Stomach smooth muscle (tissue), 2 donors: ENCODE measurements at regions not wholly inside any gene's neighbourhood (a gene's known extent, or its start where the extent isn't known, plus 50 kb on each side); places are given as distances from the start of the nearest gene placed in this dataset.
"Not testable (repeated sequence)": the region's sequence is repeated elsewhere in the genome, so short reads cannot be mapped to it uniquely, and the experiment has no call there.

Experiments
- H3K27ac ChIP-seq: one replicate; pipeline ENCODE4 v1.7.0; 2013; ENCODE audit warnings: mild to moderate bottlenecking, low read length, inconsistent platforms
- H3K27me3 ChIP-seq, 2 donors: one replicate each; pipeline ENCODE4 v1.7.0; 2013; ENCODE audit warnings: low read length in 2 of 2; ENCODE audit not compliant: insufficient read depth in 2 of 2, control insufficient read depth in 1 of 2
- H3K36me3 ChIP-seq, 2 donors: one replicate each; pipeline ENCODE4 v1.7.0; 2013; ENCODE audit warnings: low read length in 2 of 2; ENCODE audit not compliant: control insufficient read depth in 2 of 2, insufficient read depth in 2 of 2
- H3K4me1 ChIP-seq: one replicate; pipeline ENCODE4 v1.7.0; 2013; ENCODE audit warnings: low read length; ENCODE audit not compliant: control insufficient read depth, insufficient read depth
- H3K4me3 ChIP-seq, 2 donors: one replicate each; pipeline ENCODE4 v1.7.0; 2013; ENCODE audit warnings: low read length in 2 of 2
- H3K9ac ChIP-seq, 2 donors: one replicate each; pipeline ENCODE4 v1.7.0; 2013; ENCODE audit warnings: low read length in 2 of 2, mild to moderate bottlenecking in 1 of 2
- H3K9me3 ChIP-seq, 2 donors: one replicate each; pipeline ENCODE4 v1.7.0; 2013; ENCODE audit warnings: low read length in 2 of 2; ENCODE audit not compliant: control insufficient read depth in 2 of 2
- donor health status: healthy.
- donor health status: Pancreatic carcinoma.

DNA sequence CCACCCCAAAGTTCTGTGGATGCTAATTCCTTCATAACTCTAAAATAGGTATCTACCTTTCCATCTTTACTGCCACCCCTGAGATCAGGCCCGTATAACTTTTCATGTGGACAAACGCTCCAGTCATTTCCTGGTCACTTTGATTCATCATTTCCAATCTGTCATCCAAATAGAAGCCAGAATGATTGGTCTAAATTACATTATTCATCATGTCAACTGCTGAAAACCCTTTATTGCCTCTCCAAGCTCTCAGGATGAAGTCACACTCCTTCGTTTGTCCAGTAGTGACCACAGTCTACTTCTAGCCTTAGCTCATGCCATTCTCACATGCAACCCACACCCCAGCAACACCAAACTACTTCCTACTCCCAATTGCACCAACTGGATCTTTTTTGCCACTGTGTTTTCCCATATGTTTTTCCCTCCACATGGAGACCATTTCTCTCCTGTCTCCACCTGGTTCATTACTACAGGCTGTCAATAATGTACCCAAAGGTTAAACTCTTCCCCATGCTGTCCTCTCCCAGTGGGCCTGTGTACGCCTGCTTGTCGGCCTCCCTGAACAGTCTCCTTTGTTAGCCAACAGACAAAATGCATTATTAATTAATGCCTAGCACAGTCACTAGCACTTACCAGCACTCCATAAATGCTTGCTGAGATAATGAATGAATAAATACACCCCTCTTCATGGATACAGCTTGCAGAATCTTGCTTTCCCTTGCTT lies 382.6 kb upstream of the NOCT start:
- H3K9ac ChIP-seq, result no peak overlapping the region
- H3K27me3 ChIP-seq, result no peaks in the 10 kb centered on the region
- H3K36me3 ChIP-seq, result no peaks in the 10 kb centered on the region
- no peaks in the 10 kb centered on the region for H3K9me3 ChIP-seq
- H3K4me1 ChIP-seq, result no peaks in the 10 kb centered on the region
- no peak overlapping the region for H3K4me3 ChIP-seq
- H3K27ac ChIP-seq, result no peak overlapping the region

DNA sequence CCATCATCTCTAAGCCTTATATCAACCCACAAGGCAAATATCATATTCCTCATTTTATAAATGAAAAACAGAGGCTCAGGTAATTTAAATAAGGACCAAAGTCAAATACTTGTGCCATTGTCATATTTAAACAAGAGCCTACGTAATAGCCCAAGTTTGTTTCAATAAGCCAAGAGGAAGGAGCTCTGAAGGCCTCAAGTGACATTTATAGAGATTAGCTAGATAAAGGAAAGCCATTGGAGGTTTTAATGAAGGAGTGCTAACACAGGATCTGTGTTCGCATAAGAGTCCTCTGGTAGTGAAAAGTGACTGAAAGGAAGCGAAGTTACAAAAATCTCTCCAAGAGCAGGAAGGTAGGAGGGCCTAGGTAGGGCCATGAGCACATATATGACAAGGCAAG lies 384.9 kb upstream of the NOCT start:
- Histone ChIP-seq H3K4me1 (no peaks in the 10 kb centered on the region), H3K27me3 (no peaks in the 10 kb centered on the region), H3K27ac (no peak overlapping the region), H3K4me3 (no peak overlapping the region), H3K36me3 (no peaks in the 10 kb centered on the region), H3K9me3 (no peaks in the 10 kb centered on the region), H3K9ac (no peak overlapping the region)

DNA sequence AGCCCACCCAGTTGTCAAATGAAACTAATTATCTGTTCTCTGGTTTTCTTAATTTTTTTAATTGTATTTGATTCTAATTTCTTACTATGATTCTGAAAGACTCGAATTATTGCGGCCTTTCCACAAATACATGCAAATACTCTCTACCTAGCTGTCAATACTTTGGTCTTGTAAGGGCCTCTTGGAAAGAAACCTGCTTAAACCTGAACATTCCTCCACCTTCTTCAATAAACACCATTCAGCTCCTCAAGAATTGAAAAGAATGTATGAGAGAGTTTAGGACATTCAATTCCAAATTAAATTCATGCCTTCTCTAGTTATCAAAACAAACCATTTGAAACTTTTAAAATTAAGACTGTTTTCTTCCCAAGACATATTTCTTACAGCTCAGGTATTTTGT lies 385.9 kb upstream of the NOCT start:
- no peaks in the 10 kb centered on the region for H3K36me3 ChIP-seq
- H3K4me1 ChIP-seq, result no peaks in the 10 kb centered on the region
- H3K27me3 ChIP-seq, result no peaks in the 10 kb centered on the region
- no peak overlapping the region for H3K27ac ChIP-seq
- H3K9ac ChIP-seq, result no peak overlapping the region
- no peak overlapping the region for H3K4me3 ChIP-seq
- H3K9me3 ChIP-seq, result no peaks in the 10 kb centered on the region

DNA sequence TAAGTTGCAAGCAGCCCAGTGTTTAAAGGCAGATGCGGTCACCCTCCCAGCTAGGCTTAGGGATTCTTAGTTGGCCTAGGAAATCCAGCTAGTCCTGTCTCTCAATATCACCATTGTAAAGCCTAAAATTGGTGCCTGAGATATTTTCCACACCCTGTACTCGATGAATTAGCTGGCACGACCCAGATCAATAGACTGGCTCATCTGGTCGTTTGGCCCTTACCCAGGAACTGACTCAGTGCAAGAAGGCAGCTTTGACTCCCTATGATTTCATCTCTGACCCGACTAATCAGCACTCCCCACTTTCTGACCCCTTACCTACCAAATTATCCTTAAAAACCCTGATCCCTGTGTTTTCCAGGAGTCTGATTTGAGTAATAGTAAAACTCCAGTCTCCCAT lies 384.9 kb upstream of the SLC7A11 start:
- H3K27me3 ChIP-seq, result no peaks in the 10 kb centered on the region

DNA sequence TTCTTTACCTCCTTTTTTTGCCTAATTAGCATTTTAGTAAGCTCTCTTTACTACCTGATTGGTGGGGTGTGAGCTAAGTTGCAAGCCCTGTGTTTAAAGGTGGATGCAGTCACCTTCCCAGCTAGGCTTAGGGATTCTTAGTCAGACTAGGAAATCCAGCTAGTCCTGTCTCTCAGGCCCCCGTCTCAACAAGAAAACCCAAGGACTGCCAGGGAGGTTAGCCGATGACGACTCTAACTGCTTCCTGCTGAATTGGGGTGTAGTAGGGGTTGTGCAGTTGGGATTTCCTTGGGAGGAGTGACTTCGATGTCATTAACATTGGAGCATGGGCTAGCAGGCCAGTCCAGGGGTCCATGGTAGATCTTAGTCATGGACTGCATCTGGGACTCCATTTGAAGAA lies 380.2 kb upstream of the SLC7A11 start:
- not testable (repeated sequence) for H3K27me3 ChIP-seq, H3K9ac ChIP-seq, H3K27ac ChIP-seq, H3K4me3 ChIP-seq, H3K4me1 ChIP-seq, H3K9me3 ChIP-seq, H3K36me3 ChIP-seq

More for the DNA sequence above, 384.9 kb upstream of the SLC7A11 start:
- Histone ChIP-seq H3K9me3 (no peaks in the 10 kb centered on the region), H3K27ac (no peak overlapping the region), H3K4me1 (no peaks in the 10 kb centered on the region), H3K4me3 (no peak overlapping the region), H3K9ac (no peak overlapping the region), H3K36me3 (no peaks in the 10 kb centered on the region)

DNA sequence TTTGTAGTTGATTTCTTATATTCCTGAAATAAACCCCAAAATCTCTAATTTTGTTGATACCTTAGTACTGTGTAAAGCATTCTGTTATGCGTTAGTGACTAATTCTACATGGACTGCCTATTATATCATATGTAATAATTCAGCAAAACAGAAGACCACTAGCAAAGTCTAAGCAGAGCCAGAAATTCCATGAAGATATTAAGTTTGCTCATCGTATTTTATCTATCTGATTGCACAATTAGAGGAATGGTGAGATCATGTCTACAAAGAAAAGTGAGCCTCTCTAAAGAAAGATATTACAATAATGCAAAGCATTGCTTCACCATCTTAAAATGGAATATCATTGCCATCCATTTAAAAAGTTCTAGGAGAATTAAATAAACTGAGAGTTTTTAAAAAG lies 374.6 kb upstream of the SLC7A11 start:
- no peak overlapping the region for H3K27ac ChIP-seq

DNA sequence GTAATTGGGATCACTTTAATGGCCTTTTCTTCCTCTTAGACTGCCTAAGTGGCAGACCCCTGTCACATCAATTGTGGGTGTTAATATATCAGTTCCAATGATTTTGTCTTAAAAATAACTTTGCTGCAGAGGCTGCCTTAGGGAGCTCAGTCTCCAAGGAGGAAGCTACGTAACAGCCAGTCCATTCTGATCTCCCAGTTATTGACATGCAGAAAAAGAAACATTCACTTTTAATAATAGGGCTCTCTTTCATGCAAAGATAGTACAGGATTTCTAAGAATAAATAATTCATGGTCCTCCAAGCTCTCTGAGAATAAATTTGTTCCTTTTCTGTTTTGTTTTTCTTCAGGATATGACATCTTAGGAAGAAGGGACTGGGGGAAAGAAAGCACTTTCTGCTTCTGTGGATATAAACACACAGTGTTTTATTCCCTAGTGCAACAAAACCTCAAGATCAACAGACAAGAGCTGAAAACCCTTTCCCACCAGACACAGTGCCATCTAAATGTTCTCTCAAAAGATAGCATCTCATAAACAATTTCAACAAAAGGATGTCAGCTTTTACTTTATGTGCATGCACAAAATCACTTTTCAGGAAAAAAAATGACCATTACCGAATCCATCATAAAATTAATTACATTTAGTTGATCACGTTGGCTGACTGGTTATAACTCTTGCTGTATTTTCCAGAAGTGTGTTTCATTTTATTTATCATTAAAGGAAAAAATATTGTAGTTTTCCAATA lies 372.4 kb upstream of the SLC7A11 start:
- Histone ChIP-seq H3K9ac (no peak overlapping the region), H3K36me3 (no peaks in the 10 kb centered on the region), H3K4me1 (no peaks in the 10 kb centered on the region), H3K27ac (no peak overlapping the region), H3K9me3 (peaks cover 0 to 3% of the 10 kb centered on the region in 2 donors), H3K4me3 (no peak overlapping the region), H3K27me3 (no peaks in the 10 kb centered on the region)

More for the DNA sequence above, 374.6 kb upstream of the SLC7A11 start:
- H3K4me1 ChIP-seq, result no peaks in the 10 kb centered on the region
- H3K9me3 ChIP-seq, result peaks cover 0 to 3% of the 10 kb centered on the region in 2 donors
- H3K4me3 ChIP-seq, result no peak overlapping the region
- H3K27me3 ChIP-seq, result no peaks in the 10 kb centered on the region
- H3K36me3 ChIP-seq, result no peaks in the 10 kb centered on the region
- no peak overlapping the region for H3K9ac ChIP-seq

DNA sequence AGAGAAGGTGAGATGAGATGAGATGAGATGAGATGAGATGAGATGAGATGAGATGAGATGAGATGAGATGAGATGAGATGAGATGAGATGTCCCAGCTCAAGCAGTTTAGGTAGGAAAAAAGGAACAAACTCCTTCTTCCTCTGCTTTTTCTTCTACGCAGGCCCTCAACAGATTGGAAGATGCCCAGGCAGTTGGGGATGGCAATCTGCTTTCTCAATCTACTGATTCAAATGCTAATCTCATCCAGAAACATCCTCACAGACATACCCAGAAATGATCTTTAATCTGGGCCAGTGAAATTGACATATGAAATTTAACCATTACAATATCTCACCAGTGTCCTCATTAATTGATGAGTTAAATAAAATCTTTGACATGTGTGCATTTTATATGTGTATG lies 370.3 kb upstream of the SLC7A11 start:
- no peaks in the 10 kb centered on the region for H3K4me1 ChIP-seq
- H3K9ac ChIP-seq, result no peak overlapping the region
- no peak overlapping the region for H3K27ac ChIP-seq
- peaks cover 0 to 3% of the 10 kb centered on the region in 2 donors for H3K9me3 ChIP-seq
- H3K36me3 ChIP-seq, result no peaks in the 10 kb centered on the region
- H3K27me3 ChIP-seq, result no peaks in the 10 kb centered on the region
- no peak overlapping the region for H3K4me3 ChIP-seq

DNA sequence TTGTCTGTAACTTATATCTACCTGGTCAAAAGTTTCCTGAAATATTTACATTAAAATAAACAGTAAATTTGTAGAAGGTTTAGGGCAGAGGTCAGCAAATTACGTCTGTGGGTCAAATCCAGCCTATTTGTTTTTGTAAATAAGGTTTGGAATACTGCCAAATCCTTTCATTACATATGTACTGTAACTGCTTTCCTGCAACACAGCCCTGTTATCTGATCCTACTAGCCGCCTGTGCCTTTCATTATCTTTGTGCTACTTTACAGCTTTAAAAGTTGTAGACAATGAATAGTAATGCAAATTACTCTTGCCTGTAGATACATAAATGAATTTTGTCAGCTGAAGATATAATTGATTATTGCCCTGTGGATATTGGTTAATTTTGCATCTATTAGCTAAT lies 369.6 kb upstream of the SLC7A11 start:
- H3K9me3 ChIP-seq, result peaks cover 0 to 3% of the 10 kb centered on the region in 2 donors
- no peaks in the 10 kb centered on the region for H3K36me3 ChIP-seq
- no peak overlapping the region for H3K4me3 ChIP-seq
- H3K27me3 ChIP-seq, result no peaks in the 10 kb centered on the region
- H3K27ac ChIP-seq, result no peak overlapping the region
- no peaks in the 10 kb centered on the region for H3K4me1 ChIP-seq
- H3K9ac ChIP-seq, result no peak overlapping the region

DNA sequence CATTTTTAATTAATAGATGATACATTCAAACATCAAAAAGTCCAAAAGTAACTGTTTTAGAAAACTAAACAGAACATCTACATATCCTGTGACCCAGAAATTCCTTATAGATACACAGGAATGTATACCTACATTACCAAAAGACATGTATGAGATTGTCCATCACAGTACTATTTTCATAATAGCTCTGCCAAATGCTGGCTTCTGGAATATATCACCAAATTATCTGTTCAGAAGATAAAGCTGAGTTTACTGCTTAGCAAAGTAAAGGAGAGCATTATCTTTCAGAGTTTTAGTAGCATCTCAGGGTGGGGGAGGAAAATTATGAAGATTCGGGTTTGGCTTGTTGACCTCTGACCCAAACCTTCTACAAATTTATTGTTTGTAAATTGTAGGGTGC lies 368.9 kb upstream of the SLC7A11 start:
- H3K4me3 ChIP-seq, result no peak overlapping the region

DNA sequence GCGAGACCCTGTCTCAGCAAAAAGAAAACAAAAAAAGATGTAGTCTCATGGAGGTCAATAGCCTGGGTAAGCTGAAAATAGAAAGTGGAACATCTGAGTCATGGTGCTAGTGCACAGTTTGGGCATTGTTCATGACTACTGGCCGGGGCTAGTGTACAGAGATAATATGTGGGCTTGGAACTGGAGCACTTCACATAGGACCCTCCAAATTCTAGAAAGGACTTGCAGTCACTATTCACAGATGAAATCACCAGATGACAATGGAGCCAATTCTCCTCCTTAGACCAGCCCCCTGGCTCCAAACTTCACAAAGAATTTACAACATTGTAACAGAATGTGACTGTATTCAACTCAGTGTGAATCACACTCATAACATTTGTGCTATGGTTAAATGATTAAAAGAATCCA lies 367.8 kb upstream of the SLC7A11 start:
- H3K4me1 ChIP-seq, result no peaks in the 10 kb centered on the region
- no peak overlapping the region for H3K4me3 ChIP-seq
- H3K27ac ChIP-seq, result no peak overlapping the region
- H3K27me3 ChIP-seq, result no peaks in the 10 kb centered on the region
- no peaks in the 10 kb centered on the region for H3K9me3 ChIP-seq
- H3K9ac ChIP-seq, result no peak overlapping the region
- H3K36me3 ChIP-seq, result no peaks in the 10 kb centered on the region

More for the DNA sequence above, 368.9 kb upstream of the SLC7A11 start:
- H3K36me3 ChIP-seq, result no peaks in the 10 kb centered on the region
- no peak overlapping the region for H3K9ac ChIP-seq
- peaks cover 0 to 3% of the 10 kb centered on the region in 2 donors for H3K9me3 ChIP-seq
- H3K27me3 ChIP-seq, result no peaks in the 10 kb centered on the region
- H3K27ac ChIP-seq, result no peak overlapping the region
- no peaks in the 10 kb centered on the region for H3K4me1 ChIP-seq
